GM21526 (cell line): ENCODE measurements at regions not wholly inside any gene's neighbourhood (a gene's known extent, or its start where the extent isn't known, plus 50 kb on each side); places are given as distances from the start of the nearest gene placed in this dataset.

Experiments used
- ATAC-seq: cut with Tn5 transposase; IDR thresholded peaks from one replicate; pipeline ENCODE4 v1.9.1; 2021; ENCODE audit warnings: moderate library complexity; ENCODE audit not compliant: unreplicated experiment, low FRiP score

GRCh38 chr16:51699686-51700396 lies 548.8 kb upstream of the SALL1 start:
- ATAC-seq = no peak

- no peak for ATAC-seq
Measured at GRCh38 chr16:51698647-51699046, 547.6 kb upstream of the SALL1 start.

- ATAC-seq = no peak
Measured at GRCh38 chr16:51697454-51697853, 546.4 kb upstream of the SALL1 start.

GRCh38 chr16:51696376-51696775 lies 545.3 kb upstream of the SALL1 start:
- ATAC-seq = no peak

GRCh38 chr16:51691109-51691508 lies 540.0 kb upstream of the SALL1 start:
- ATAC-seq = no peak

GRCh38 chr16:51685498-51685897 lies 534.4 kb upstream of the SALL1 start:
- no peak for ATAC-seq

GRCh38 chr16:51683882-51684281 lies 532.8 kb upstream of the SALL1 start:
- no peak for ATAC-seq

GRCh38 chr16:51682905-51683304 lies 531.8 kb upstream of the SALL1 start:
- no peak for ATAC-seq

- ATAC-seq = no peak
Measured at GRCh38 chr16:51674615-51675014, 523.5 kb upstream of the SALL1 start.

- no peak for ATAC-seq
Measured at GRCh38 chr16:51670527-51670926, 519.5 kb upstream of the SALL1 start.

- no peak for ATAC-seq
Measured at GRCh38 chr16:51666821-51667220, 515.8 kb upstream of the SALL1 start.

GRCh38 chr16:51666074-51666473 lies 515.0 kb upstream of the SALL1 start:
- ATAC-seq = no peak

- ATAC-seq = no peak
Measured at GRCh38 chr16:51665436-51665998, 514.4 kb upstream of the SALL1 start.

GRCh38 chr16:51658531-51658930 lies 507.5 kb upstream of the SALL1 start:
- no peak for ATAC-seq

- no peak for ATAC-seq
Measured at GRCh38 chr16:51657848-51658247, 506.8 kb upstream of the SALL1 start.

- ATAC-seq = no peak
Measured at GRCh38 chr16:51655249-51655648, 504.2 kb upstream of the SALL1 start.

- no peak for ATAC-seq
Measured at GRCh38 chr16:51651061-51651466, 500.0 kb upstream of the SALL1 start.

GRCh38 chr16:51649631-51650030 lies 498.6 kb upstream of the SALL1 start:
- no peak for ATAC-seq

GRCh38 chr16:51648526-51648925 lies 497.5 kb upstream of the SALL1 start:
- ATAC-seq = no peak

- no peak for ATAC-seq
Measured at GRCh38 chr16:51641191-51641765, 490.2 kb upstream of the SALL1 start.

- ATAC-seq = no peak
Measured at GRCh38 chr16:51640196-51640595, 489.1 kb upstream of the SALL1 start.
